GM12865 (cell line): ENCODE measurements at regions not wholly inside any gene's neighbourhood (a gene's known extent, or its start where the extent isn't known, plus 50 kb on each side); places are given as distances from the start of the nearest gene placed in this dataset.
"Not testable (repeated sequence)": the region's sequence is repeated elsewhere in the genome, so short reads cannot be mapped to it uniquely, and the experiment has no call there.

Experiments
- DNase-seq: peaks from one replicate; pipeline ENCODE4 v3.0.0; 2010; ENCODE audit warnings: low read depth
- H3K4me3 ChIP-seq: 2 replicates; pipeline ENCODE4 v1.5.1; 2011; ENCODE audit warnings: mild to moderate bottlenecking, low read depth, low read length, control low read depth
- TF ChIP-seq, protein P1 (sequence below): IDR thresholded peaks from 2 replicates; pipeline ENCODE4 v1.5.1; 2011; ENCODE audit warnings: low read length, control low read depth, low read depth, inconsistent platforms; ENCODE audit not compliant: insufficient read depth; ENCODE audit errors: missing control alignments

DNA sequence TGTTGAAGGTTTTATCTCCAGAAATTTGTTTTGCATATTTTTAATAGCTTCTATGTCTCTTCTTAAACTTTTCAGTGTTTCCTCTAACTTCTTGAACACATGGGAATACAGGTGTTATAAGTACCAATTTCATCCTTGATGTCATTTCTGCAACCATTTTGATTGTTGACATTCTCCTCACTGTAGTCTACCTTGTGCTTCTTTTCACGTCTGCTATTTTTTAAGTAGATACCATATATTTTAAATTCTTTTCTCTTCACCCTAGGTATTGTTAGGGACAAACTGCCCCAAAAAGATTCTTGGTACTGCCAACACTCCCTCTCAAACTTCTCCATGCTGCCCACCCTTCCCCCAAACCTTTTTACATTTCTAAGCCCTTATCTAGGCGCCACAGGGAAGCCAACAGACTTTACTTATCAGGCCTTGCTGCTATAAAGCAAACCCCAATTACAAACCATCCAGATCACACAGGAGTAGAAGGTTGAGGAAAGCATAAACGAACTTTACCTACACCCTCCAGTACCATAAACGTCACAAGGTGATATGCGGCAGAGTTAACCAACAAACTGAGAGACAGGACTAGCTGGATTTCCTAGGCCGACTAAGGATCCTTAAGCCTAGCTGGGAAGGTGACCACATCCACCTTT is 1165.3 kb downstream of the TAF11L14 start:
- DNase-seq, result no peak
- TF ChIP-seq, protein P1, sequence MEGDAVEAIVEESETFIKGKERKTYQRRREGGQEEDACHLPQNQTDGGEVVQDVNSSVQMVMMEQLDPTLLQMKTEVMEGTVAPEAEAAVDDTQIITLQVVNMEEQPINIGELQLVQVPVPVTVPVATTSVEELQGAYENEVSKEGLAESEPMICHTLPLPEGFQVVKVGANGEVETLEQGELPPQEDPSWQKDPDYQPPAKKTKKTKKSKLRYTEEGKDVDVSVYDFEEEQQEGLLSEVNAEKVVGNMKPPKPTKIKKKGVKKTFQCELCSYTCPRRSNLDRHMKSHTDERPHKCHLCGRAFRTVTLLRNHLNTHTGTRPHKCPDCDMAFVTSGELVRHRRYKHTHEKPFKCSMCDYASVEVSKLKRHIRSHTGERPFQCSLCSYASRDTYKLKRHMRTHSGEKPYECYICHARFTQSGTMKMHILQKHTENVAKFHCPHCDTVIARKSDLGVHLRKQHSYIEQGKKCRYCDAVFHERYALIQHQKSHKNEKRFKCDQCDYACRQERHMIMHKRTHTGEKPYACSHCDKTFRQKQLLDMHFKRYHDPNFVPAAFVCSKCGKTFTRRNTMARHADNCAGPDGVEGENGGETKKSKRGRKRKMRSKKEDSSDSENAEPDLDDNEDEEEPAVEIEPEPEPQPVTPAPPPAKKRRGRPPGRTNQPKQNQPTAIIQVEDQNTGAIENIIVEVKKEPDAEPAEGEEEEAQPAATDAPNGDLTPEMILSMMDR, result no peak
- no peak overlapping the region for H3K4me3 ChIP-seq

DNA sequence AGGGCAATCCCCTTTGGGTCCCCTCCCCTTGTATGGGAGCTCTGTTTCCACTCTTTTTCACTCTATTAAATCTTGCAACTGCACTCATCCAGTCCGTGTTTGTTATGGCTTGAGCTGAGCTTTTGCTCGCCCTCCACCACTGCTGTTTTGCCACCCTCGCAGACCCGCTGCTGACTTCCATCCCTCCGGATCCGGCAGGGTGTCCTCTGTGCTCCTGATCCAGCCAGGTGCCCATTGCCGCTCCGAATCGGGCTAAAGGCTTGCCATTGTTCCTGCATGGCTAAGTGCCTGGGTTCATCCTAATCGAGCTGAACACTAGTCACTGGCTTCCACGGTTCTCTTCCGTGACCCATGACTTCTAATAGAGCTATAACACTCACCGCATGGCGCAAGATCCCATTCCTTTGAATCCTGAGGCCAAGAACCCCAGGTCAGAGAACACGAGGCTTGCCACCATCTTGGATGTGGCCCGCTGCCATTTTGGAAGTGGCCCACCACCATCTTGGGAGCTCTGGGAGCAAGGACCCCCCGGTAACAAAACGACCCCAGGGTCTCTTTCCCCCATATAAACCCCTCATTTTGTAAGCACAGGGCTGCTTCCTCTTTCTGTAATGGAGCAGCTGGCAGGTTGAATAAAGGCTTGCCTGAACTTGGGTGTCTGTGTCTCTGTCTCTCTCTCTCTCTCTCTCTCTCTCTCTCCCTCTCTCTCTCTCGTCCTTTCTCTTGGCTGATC is 1166.2 kb downstream of the TAF11L14 start:
- no peak for DNase-seq
- no peak overlapping the region for H3K4me3 ChIP-seq
- TF ChIP-seq, protein P1, result no peak

DNA sequence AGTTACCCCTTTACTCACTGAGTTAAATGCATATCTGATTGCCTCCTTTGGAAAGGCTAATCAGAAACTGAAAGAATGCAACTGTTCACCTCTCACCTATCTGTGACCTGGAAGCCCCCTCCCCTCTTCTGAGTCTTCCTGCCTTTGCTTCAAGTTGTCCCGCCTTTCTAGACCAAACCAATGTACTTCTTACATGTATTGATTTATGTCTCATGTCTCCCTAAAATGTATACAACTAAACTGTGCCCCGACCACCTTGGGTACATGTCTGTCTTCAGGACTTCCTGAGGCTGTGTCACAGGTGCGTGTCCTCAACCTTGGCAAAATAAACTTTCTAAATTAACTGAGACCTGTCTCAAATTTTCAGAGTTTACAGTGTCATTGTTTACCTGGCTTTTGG is 1167.2 kb downstream of the TAF11L14 start:
- not testable (repeated sequence) for DNase-seq, H3K4me3 ChIP-seq

DNA sequence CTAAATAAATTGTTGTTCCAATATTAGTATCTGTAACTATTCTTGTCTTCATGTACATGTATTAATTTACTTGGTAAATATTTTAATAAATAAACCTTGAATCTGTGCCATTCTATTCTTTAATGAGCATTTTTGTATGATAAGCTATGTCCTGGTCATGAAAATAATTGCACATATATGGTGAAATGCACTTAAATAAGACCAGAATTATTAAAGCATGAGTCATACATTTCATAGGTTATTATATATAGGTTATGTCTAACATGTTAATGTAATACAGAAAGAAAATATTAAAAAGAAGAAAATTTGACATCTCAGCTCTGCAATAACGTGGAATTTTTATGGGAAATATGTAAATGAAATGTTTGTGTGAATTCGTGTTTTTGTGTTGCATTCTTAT is 1168.1 kb downstream of the TAF11L14 start:
- DNase-seq, result no peak
- TF ChIP-seq, protein P1, result no peak
- H3K4me3 ChIP-seq, result no peak overlapping the region

DNA sequence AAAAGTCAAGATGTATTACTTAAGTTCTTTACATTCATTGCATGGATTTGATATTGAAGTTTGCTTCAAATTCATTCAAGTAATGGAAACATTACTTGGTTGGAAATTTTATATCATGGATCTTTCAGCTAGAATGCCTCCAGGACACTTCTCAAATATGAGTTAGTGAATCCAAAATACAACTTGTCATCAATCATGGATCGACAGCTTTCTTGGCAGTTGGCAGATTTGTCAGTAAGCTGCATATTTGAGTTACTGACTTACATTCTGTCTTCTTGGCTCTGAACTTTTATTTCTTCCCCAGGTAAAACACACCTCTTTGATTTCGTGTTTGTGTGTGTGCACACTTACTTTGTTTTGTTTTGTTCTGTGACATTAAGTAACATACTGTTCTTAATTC is 1171.1 kb downstream of the TAF11L14 start:
- TF ChIP-seq, protein P1, result no peak
- no peak for DNase-seq
- no peak overlapping the region for H3K4me3 ChIP-seq

DNA sequence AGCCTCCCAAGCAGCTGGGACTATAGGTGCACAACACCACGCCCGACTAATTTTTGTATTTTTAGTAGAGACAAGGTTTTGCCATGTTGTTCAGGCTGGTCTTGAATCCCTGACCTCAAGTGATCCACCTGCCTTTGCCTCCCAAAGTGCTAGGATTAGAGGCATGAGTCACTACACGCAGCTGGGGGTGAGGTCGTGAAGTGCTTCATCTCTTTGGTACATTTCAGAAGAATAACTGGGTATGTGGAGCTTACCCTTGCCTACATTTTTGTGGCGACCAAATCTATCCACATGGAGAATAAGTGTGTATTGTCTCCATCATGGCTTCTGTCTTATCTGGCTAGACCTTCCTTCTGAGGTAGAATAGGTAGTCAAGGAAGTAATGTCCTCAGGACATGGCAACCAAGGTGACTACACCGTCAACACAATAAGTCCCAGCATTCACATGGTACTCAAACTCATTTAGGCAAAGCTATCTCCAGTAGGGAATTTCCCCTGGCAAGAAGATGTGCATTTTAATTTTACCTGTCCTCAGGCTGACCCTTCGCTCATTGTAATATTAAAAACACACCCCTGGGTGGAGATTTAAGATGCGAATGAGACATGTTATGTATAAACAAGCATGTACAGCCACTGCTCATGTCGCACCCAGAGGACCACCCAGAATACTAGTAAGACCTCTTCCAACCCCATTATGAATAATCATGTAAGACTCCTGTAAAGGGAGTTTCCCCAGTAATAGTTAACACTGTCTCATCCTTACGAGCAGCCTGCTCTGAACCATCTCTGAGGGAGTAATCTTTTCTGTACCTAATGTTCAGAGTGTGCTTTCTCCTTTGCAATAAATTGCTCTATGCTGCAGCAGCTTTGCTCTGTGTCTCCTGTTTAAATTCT is 1173.2 kb downstream of the TAF11L14 start:
- no peak overlapping the region for H3K4me3 ChIP-seq
- no peak for DNase-seq
- TF ChIP-seq, protein P1, result no peak

DNA sequence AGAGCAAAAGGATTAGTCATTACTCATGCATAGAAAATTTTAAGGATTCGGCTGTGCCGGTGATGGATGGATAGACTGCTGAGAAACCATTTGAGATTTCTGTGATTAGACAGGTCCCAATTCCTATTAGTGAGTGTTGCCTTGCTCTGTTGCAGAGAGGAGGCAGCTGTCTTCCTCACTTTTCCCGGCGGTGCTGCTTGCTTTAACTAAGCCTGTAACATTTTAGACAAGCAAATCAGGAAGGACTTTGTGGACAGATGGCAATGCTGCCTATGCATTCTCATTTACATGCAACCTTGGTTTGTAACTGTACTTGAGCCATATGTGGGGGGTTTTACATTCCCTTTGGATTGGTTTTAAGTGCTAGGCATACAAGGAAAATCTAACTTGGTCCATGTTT is 1176.3 kb downstream of the CDH18 start:
- DNase-seq, result no peak
- TF ChIP-seq, protein P1, result no peak

More for the DNA sequence above, 1176.3 kb downstream of the CDH18 start:
- H3K4me3 ChIP-seq, result no peak overlapping the region
